ENCODE measurements at regions not wholly inside any gene's neighbourhood (a gene's known extent, or its start where the extent isn't known, plus 50 kb on each side); places are given as distances from the start of the nearest gene placed in this dataset.

DNA sequence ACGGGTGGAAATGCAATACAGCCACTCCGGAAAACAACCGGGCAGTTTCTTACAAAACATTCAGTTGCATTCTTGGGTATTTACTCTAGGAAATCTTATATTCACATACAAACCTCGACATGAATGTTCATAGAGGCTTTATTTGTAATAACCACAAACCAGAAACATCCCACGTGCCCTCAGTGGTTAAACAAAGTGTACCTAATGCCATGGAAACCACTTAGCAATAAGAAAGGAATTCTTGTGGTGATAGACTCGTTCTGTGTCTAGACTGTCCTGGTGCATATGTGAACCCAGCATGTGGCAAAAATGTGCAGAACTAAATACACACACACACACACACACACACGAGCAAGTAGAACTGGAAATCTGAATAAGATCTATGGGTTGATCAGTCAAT lies 1073.3 kb downstream of the TBC1D22A start:
- TF ChIP-seq CTCF (conservative IDR thresholded peaks at IDR 0.05) = no peak
- H3K27ac ChIP-seq = no peak overlapping the region

GRCh38 chr22:47826016-47826415 lies 1063.6 kb downstream of the TBC1D22A start:
- TF ChIP-seq CTCF (conservative IDR thresholded peaks at IDR 0.05) = no peak
- no peak overlapping the region for H3K27ac ChIP-seq

- TF ChIP-seq CTCF (conservative IDR thresholded peaks at IDR 0.05) = no peak
These were observed 1060.0 kb downstream of the TBC1D22A start for GRCh38 chr22:47822422-47822821.

DNA sequence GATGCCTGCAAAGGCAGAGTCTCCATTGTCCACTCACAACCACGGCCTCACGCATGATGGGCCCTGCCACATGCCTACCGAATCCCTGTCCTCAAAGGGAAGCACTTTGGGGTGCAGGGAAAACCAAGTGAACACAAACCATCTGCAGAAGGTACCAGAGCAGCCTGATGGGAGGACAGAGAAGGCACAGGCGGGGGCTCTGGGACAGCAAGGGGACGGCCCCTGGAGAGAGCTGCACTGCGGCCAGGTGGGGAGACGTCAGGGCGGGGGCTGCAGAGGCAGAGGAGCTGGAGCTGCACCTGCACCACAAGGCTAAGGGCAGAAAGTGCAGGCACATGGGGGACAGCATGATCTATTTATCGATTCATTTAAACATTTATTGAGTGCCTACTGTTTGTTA lies 1056.0 kb downstream of the TBC1D22A start:
- no peak overlapping the region for H3K27ac ChIP-seq
- TF ChIP-seq CTCF (conservative IDR thresholded peaks at IDR 0.05) = no peak

More at GRCh38 chr22:47822422-47822821, 1060.0 kb downstream of the TBC1D22A start:
- no peak overlapping the region for H3K27ac ChIP-seq

DNA sequence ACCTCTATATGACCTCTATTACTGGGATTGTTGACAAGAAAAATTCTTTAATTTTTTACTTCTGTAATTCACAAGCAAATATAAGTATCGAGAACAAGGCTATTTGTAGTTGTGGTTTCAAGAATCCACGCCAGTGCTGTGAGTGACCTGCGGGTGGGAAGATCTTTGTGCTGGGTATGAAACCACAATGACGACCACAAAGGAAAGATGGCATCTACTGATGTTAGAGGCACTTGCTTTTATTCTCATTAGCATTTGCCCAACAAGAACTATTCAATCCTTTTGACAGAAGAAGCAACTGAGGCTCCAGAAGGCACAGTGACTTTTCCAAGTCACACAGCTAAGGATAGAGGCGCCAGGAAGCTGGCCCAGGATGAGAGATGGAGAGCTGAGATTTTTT lies 1054.9 kb downstream of the TBC1D22A start:
- TF ChIP-seq CTCF (conservative IDR thresholded peaks at IDR 0.05) = no peak
- no peak overlapping the region for H3K27ac ChIP-seq

DNA sequence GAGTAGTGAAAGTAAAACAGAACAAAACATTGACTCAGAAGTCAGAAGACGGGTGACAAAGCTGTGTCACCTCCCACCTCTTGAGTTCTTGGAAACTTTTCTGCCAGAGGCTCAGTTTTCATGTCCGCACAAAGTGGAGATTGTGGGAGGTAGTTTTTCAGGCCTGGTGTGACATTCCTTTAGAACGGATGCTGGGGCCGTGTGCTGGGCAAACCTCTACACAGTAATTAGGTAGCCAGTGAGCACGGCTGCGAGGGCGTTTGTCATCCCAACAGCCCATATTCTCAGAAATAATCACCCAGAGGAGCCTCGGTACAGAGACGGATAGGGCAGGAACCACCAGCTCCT lies 1054.4 kb downstream of the TBC1D22A start:
- TF ChIP-seq CTCF (conservative IDR thresholded peaks at IDR 0.05) = no peak
- no peak overlapping the region for H3K27ac ChIP-seq

DNA sequence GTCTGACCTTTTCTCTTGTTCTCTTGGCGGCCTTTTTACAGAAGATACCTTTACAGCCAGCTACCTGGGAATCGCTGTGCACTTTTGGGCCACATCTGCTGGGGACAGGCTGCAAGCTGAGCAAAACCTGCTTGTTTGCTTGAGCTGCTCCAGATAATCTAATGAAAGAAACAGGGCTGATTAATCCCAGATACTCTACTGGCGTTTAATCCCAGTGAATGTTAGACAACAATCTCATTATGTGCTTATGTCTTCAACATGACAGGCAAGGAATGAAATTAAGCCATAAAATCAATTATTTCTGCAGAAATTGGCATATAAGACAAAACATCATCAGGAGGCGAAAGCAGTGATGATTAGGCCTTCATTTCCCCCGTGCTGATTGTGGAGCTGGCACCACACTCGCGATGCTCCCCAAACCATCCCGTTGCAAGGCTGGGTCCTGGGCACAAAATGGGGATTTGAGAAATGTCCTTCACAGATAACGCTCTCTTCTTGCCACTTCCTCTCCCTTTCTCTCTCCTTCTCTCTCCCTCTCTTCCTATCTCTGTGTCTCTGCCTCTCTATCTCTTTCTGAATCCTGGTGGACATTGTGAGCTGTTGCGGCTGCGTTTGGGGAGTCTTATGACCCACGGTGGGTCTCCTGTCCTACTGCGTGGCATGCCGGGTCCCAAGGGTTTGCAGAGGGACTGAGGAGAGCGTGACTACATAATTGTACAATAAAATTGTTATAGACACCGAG lies 1053.8 kb downstream of the TBC1D22A start:
- no peak overlapping the region for H3K27ac ChIP-seq
- no peak for TF ChIP-seq CTCF (conservative IDR thresholded peaks at IDR 0.05)

Measured in VCaP (cell line).